ENCODE measurements at regions not wholly inside any gene's neighbourhood (a gene's known extent, or its start where the extent isn't known, plus 50 kb on each side); places are given as distances from the start of the nearest gene placed in this dataset.

GRCh38 chr6:14031516-14031915 lies 86.1 kb upstream of the CD83 start:
- ChIA-PET CTCF (interaction anchor here (0.5 to 0.6 kb wide), 2 partner anchors 40 to 187 kb away, joined by 3 to 4 read pairs; no protein-coding TSS in a partner anchor), POLR2A (no interaction called here)

- CTCF ChIA-PET = interaction anchor here (0.6 kb wide), 1 partner anchor 31 kb away, joined by 3 read pairs; no protein-coding TSS in a partner anchor
- POLR2A ChIA-PET = no interaction called here
Measured at GRCh38 chr6:14035071-14035847, 82.3 kb upstream of the CD83 start.

- ChIA-PET POLR2A (no interaction called here), CTCF (interaction anchor here (0.6 kb wide), 1 partner anchor 30 kb away, joined by 3 read pairs; no protein-coding TSS in a partner anchor)
Measured at GRCh38 chr6:14035874-14036273, 81.7 kb upstream of the CD83 start.

- CTCF ChIA-PET = interaction anchor here (1.0 to 1.1 kb wide), 2 partner anchors 10 to 243 kb away, joined by 4 to 5 read pairs; no protein-coding TSS in a partner anchor
- POLR2A ChIA-PET = no interaction called here
Measured at GRCh38 chr6:14036911-14037310, 80.7 kb upstream of the CD83 start.

GRCh38 chr6:14037402-14038277 lies 79.9 kb upstream of the CD83 start:
- POLR2A ChIA-PET = interaction anchor here (0.5 kb wide), 1 partner anchor 194 kb away, joined by 4 read pairs; no protein-coding TSS in a partner anchor
- CTCF ChIA-PET = interaction anchor here (1.0 to 1.1 kb wide), 2 partner anchors 10 to 243 kb away, joined by 4 to 5 read pairs; no protein-coding TSS in a partner anchor

- ChIA-PET CTCF (interaction anchor here (1.5 kb wide), 1 partner anchor 27 kb away, joined by 5 read pairs; no protein-coding TSS in a partner anchor), POLR2A (no interaction called here)
Measured at GRCh38 chr6:14038467-14039437, 78.8 kb upstream of the CD83 start.

- ChIA-PET POLR2A (no interaction called here), CTCF (interaction anchor here (1.5 kb wide), 1 partner anchor 26 kb away, joined by 5 read pairs; no protein-coding TSS in a partner anchor)
Measured at GRCh38 chr6:14040042-14040441, 77.5 kb upstream of the CD83 start.

- ChIA-PET CTCF (interaction anchor here (0.6 to 2.5 kb wide), 8 partner anchors 13 to 138 kb away, joined by 3 to 13 read pairs (median 4); no protein-coding TSS in a partner anchor), POLR2A (interaction anchor here (0.6 kb wide), 1 partner anchor 202 kb away, joined by 9 read pairs; no protein-coding TSS in a partner anchor)
Measured at GRCh38 chr6:14046476-14047068, 71.0 kb upstream of the CD83 start.

- ChIA-PET CTCF (interaction anchor here (0.7 to 2.5 kb wide), 6 partner anchors 10 to 367 kb away, joined by 3 to 13 read pairs (median 4); no protein-coding TSS in a partner anchor), POLR2A (no interaction called here)
Measured at GRCh38 chr6:14047151-14047740, 70.3 kb upstream of the CD83 start.

- POLR2A ChIA-PET = no interaction called here
- CTCF ChIA-PET = no interaction called here
Measured at GRCh38 chr6:14048837-14049236, 68.7 kb upstream of the CD83 start.

- ChIA-PET POLR2A (no interaction called here), CTCF (no interaction called here)
Measured at GRCh38 chr6:14051355-14051754, 66.2 kb upstream of the CD83 start.

- POLR2A ChIA-PET = no interaction called here
- CTCF ChIA-PET = no interaction called here
Measured at GRCh38 chr6:14053811-14054210, 63.8 kb upstream of the CD83 start.

- ChIA-PET CTCF (interaction anchor here (0.8 kb wide), 1 partner anchor 11 kb away, joined by 3 read pairs; no protein-coding TSS in a partner anchor), POLR2A (no interaction called here)
Measured at GRCh38 chr6:14055541-14055940, 62.0 kb upstream of the CD83 start.

GRCh38 chr6:14058029-14058695 lies 59.4 kb upstream of the CD83 start:
- ChIA-PET CTCF (interaction anchor here (0.6 to 1.9 kb wide), 4 partner anchors 9 to 152 kb away, joined by 3 to 8 read pairs (median 3); no protein-coding TSS in a partner anchor), POLR2A (no interaction called here)

- CTCF ChIA-PET = interaction anchor here (0.7 to 1.9 kb wide), 2 partner anchors 8 to 12 kb away, joined by 3 to 8 read pairs; no protein-coding TSS in a partner anchor
- POLR2A ChIA-PET = no interaction called here
Measured at GRCh38 chr6:14058735-14059134, 58.8 kb upstream of the CD83 start.

GRCh38 chr6:14059791-14060436 lies 57.7 kb upstream of the CD83 start:
- POLR2A ChIA-PET = no interaction called here
- CTCF ChIA-PET = interaction anchor here (0.7 kb wide), 1 partner anchor 14 kb away, joined by 3 read pairs; no protein-coding TSS in a partner anchor

- CTCF ChIA-PET = interaction anchor here (0.6 kb wide), 1 partner anchor 53 kb away, joined by 3 read pairs; no protein-coding TSS in a partner anchor
- POLR2A ChIA-PET = no interaction called here
Measured at GRCh38 chr6:14060971-14061370, 56.6 kb upstream of the CD83 start.

All from activated CD8-positive, alpha-beta memory T cell treated with anti-CD3 and anti-CD28 coated beads for 36 hours (primary cell).